Middle frontal gyrus (tissue), 1 donor: ENCODE measurements at regions not wholly inside any gene's neighbourhood (a gene's known extent, or its start where the extent isn't known, plus 50 kb on each side); places are given as distances from the start of the nearest gene placed in this dataset.

Source experiments
- DNase-seq: peaks from one replicate; pipeline ENCODE4 v3.0.0-alpha.2; 2015; ENCODE audit warnings: low spot score; ENCODE audit errors: extremely low spot score

DNA sequence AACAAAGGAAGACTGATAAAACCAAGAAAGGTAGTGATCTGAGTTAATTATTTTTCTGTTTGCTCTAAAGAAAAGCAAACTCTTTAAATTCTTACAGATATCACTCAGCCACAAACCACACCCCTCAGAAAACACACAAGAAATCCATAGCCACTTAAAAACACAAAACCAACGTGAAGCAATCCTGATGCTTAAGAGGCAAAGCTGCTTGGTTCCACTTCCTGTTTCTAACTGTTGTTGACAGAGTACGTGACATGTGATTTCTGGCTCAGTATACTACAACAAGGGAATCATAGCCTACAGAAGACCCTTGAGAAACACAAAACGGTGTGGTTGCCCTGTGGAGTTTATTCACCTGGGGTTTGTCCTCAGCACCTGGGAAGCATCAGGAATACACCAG, 240.9 kb upstream of the APCDD1 start:
- no peak for DNase-seq

DNA sequence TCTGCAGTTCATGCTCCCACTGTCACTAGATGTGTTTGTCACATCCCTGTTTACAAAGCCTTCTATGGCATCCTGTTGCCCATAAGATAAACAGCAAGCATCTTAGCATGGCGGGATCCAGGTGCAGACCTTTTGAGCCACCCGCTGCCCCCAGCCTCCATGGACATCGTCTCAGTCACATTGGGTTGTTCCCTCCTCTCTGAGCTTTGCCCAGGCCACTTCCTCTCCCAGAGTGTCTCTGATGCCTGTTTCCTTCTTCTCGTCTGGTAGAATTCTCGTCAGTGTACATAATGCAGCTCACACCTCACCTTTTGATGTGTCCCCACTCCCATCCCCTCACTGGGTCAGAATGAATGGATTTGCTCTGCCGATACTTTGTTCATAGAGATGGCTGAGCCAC, 239.0 kb upstream of the APCDD1 start:
- DNase-seq, result no peak

DNA sequence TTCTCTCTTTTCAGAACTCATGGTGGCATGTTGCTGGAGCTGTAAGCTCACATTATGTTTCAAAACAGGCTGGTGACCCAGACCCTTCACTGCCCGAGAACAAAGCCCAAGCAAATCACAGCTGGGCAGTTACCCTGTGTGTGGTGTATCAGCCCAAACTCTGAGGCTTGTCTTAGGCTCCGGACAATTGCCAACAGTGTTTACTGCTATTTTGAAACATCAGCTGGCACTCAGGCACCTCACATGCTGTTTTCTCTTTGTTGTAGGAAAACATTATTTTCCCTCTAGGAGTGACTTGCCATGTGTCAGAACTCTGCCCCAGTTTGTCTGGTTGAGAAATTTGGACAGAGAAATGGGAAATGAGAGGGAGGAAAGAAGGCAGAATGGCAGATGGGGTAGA, 237.6 kb upstream of the APCDD1 start:
- DNase-seq, result no peak

DNA sequence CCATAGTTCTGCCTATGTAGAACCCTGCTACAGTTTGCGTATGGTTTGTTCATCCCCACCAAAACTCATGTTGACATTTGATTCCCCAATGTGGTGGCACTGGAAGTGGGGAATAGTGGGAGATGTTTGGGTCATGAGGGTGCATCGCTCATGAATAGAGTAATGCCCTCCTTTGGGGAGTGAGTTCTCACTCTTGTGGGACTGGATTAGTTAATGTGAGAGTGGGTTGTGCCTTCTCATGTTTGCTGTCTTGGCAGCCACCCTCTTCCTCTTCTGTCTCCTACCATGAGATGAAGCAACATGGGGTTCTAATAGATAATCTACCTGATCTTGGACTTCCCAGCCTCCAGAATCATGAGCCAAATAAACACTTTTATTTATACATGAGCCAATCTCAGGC, 237.2 kb upstream of the APCDD1 start:
- DNase-seq, result no peak

DNA sequence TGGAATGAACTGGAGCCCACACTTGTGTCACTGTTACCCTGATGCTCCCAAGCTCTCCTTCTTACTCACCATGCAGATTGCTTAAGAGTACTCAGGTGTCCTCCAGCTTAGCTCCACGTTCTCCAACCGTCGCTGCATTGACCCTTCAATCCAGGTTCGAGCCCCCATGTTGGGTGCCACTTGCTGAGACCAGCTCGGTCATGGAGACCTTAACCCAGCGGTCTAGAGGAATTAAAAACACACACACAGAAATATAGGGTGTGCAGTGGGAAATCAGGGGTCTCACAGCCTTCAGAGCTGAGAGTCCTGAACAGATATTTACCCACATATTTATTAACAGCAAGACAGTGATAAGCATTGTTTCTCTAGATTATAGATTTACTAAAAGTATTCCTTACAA, 229.1 kb upstream of the APCDD1 start:
- no peak for DNase-seq

DNA sequence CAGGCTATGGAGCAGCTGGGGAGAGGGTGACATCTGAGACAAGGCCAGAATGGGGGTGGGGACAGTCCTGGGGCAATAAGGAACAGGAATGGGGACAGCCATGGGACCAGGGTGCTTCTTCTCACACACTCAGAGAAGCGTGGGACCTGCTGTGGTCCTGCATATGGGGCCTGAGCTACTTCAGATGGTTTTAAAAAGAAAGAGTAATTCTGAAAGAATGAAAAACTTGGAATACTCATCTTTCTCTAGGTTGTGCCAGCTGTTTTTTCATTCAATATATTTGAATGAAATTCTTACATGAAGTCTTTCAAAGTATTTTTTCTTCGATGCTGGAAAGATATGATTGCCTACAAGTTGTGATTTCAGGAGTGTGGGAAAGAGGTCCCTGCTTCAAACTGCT, 227.5 kb upstream of the APCDD1 start:
- DNase-seq, result no peak

DNA sequence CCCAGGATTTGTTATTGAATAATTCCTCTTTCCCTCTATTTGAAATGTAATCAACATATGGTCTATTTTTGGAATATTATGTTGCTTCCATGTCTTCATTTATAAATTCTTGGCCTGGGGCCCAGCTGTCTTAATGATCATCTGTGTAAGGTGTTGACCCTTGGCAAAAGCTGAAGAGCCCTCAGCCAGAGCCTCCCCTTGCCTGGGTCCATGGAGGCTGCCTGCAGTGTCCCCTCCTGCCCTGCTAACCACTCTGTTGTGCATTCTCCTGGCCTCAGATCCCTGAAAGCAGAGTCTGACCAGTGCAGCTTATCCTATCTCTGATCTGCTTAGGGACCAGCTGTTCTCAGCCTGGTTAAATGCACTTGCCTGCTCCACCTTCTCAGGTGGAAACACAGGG, 226.1 kb upstream of the APCDD1 start:
- no peak for DNase-seq

DNA sequence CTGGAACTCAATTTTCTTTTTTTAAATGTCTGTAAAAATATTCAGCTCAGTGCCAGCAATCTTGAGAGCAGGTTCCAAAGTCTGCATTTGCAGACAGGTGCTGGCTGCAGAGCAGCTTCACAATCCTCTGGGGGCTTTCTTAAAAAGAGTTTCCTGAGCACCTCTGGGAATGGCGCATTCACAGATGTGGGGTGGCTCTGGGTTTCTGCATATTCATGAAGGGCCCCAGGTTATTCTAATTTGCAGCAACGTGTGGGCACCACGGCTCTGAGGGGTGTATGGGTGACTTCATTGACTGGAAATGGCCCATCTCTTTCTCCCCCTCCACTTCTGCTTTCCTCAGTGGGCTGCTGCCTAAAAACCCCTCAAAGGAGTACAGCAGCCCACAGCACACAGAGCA, 225.0 kb upstream of the APCDD1 start:
- no peak for DNase-seq

DNA sequence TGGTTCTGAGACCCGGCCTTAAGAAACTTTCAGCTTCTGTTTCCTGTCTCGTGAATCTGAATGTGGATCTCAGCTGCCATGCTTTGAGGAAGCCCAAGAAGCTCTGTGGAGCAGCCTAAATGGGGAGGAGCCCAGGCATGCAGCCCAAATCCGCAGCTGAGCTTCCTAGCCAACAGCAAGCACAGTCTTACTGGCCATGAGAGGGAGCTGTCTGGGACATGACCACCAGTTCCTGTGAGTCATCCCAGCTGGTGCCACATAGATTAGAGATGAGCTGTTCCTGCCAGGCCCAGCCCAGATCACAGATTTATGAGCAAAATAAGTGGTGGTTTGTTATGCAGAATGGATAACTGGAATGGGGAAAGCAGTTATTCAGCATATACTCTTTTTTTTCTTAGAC, 224.4 kb upstream of the APCDD1 start:
- no peak for DNase-seq

DNA sequence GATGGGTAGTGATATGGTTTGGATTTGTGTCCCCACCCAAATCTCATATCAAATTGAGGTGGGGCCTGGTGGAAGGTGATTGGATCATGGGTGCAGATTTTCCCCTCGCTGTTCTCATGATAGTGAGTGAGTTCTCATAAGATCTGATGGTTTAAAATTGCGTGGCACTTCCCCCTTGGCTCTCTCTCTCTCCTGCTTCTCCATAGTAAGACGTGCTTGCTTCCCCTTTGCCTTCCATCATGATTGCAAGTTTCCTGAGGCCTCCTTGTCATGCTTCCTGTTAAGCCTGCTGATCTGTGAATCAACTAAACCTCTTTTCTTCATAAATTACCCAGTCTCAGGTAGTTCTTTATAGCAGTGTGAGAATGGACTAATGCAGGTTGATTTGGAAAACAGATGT, 223.2 kb upstream of the APCDD1 start:
- no peak for DNase-seq

DNA sequence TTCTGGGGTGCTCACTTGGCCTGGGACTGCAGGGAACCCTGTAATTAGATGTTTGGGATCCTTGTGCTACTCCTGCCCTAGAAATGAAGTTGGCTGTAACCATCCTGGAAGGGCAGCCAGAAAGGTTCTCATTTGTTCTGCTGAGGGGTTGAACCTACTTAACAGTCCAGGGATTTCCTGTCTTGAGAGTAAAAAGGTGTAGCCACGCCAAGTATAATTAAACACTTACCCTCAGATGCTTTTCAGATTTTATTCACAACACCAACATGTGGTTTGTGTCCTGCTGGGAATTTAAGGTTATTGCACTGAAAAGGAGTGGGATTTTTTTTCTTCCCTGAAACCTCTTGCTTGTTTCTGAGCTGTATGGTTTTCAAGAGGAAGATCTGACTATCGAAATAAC, 222.4 kb upstream of the APCDD1 start:
- DNase-seq, result no peak

DNA sequence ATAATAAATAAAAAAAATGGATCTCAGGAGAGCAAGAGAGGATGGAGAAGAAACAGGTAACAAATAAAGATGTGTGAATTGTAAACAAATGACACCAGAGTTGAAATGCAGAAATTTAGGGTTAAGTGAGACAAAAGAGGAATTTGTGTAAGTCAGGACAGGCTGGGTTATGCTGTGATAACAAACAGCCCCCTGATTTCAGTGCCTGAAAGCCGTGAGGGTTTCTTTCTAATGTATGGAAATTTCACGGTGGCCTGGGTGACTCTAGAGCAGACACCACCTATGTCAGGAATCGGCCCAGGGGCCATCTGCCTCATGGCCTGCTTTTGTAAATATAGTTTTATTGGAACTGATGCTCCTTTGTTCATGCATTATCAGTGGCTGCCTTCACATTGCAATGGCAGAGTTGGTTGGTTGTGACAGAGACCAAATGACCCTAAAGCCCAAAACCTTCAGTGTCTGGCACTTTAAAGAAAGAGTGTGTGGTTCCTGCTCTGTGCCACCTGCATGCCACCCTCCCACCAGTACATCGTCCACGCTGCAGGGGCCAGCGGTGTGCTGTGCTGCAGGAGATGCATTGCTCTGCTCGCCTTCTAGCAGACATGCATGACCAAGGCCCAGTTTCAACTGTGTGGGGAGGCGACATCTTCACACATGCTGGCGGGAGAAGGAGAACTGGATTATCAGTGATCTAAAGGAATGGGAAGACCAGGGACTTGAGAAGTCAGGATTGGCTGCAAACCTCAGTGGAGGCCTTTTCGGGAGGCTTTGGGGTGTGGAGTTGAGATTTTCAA, 221.2 kb upstream of the APCDD1 start:
- no peak for DNase-seq

DNA sequence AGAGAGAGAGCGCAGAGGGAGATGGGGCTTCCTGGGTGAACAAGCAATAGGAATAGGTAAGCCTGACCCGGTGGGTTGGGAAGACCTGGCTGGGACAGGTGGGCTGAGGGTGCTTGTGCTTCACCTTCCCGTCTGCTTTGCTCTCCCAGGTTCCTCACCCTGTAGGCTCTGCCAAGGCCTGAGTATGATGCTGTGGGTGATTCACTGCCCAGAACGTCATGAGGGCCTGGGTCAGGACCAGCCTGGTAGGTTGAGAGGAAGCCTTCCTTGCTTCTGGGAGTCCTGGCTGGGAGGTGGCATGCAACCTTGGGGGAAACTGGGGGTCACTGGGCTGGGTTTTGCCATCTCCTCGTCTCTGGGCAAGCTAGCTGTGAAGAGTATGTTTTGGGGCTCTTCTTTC, 220.2 kb upstream of the APCDD1 start:
- no peak for DNase-seq

DNA sequence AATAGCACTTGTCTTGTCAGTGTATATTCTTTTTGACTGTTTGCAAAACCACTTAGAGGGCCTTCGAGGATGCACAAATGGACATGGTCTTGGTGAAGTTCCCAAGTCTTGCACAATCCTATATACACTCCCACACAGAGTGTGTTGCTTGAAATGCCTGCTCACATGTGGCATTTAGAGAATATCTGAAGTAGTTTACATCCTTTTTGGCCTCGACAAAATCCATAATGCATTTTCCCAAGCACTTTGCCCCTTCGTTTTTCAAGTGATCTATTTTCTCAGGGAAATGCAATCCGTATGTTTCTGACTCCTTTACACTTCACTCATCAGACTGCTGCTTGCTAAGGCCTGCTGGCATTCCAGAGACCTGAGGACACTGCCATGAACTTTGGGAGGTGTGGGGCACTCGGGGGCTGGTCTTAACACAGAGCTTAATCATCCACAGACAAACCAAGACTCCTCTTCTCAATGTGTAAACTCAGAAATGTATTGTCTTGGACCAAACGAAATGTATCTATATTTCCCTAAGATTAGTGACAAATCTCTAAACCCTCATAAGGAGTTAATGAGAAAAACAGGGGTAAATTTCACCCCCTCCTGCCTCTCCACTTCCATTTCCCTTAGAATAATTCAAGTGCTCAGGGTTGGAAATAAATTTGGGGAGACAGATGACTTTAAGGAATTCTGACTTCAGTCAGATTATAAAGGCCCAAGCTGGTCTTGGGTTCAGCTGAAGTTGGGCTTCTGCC, 219.3 kb upstream of the APCDD1 start:
- DNase-seq, result no peak

DNA sequence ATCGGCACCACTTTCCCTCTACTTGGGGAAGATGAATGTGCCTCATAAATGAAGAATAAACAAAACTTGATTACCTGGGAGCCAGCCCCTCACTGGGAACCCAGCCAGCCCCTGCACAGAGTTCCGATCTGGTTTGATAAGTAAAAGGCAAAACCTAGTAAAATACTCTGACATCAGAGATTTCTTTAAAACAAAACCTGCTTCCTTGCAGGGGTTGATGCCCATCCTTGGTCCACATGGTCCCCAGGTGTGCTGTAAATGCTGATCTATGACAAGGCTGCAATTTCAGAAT, 218.8 kb upstream of the APCDD1 start:
- no peak for DNase-seq

DNA sequence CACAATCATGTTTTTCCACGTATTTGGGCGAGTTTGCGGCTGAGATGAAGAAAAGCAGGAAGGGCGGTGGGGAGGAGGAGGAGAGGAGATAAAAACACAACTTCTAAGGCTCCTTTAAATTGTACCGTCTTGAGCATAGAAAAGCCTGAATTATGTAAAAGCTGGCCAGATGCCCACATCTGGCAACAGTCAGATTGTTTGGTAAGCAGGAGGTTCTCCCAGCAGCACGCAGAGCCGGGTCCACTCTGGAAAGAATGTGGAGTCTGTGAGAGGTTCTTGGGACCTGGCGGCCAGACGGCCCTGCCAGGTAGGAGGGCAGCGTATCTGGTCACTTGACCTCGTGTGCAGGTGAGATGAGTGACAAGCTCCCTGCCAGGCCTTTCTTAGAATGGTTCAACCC, 215.3 kb upstream of the APCDD1 start:
- DNase-seq, result no peak

DNA sequence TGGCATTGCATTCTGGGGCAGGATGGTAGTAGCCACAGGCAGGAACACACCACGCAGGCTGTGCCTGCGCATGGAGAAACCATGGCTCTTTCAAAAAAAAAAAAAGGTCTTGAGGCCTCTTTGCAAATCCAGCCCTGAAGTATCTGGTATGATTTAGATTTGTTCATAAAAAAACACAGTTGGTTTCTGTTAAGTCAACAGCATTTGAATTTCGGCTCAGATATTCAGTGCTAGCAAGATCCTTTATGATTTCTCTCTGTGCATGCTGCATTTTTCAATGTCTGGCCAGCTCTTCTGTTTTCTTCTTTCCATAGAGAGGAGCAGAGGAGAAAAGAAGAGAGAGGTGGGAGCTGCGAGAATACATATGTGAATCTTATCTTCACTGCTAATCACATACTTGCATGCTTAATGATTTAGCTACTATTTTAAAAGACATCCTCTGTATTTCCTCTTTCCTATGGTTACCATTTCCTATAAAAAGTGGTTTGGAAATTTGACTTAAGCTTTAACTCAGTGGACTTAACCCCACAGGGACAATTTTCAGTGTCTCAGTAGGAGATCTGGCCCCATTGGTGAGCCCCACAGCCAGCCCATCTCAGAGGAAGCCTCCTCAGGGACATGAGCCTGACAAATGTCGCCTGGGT, 214.3 kb upstream of the APCDD1 start:
- no peak for DNase-seq

DNA sequence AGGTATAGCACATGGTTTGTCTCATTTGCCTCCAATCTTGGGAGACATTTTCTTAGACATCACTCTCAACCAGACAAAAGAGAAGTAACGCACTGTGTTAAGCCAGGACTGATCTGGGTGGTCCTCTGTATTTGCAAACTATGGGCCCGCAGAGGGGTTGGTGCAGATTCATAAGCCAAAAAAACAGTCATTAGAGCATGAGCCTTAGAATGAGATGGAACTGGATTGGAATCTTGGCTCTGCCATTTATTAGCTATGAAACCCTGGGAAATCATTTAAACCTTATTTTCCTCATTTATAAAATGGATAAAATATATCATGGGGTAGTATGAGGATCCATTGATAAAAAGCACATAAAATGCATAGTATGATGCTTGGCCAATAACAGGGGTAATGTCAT, 213.5 kb upstream of the APCDD1 start:
- no peak for DNase-seq

DNA sequence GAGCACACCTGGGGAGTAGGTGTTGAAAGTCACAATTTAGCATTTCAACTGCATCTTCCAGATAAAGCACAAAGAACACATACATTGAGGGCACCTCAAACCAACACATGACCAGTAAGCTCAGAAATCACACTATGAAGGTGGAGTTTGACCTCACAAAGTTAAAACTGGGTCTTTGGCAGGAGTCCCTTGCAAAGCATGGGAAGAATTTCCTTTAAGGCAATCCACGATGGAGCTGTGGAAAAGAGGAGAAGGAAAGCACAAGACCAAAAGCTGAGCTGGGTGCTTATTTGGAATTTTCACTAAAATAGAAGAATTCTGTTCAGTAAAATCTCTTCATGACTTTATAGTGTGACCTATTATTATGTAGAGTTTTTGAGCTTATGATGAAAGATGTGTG, 212.9 kb upstream of the APCDD1 start:
- no peak for DNase-seq

DNA sequence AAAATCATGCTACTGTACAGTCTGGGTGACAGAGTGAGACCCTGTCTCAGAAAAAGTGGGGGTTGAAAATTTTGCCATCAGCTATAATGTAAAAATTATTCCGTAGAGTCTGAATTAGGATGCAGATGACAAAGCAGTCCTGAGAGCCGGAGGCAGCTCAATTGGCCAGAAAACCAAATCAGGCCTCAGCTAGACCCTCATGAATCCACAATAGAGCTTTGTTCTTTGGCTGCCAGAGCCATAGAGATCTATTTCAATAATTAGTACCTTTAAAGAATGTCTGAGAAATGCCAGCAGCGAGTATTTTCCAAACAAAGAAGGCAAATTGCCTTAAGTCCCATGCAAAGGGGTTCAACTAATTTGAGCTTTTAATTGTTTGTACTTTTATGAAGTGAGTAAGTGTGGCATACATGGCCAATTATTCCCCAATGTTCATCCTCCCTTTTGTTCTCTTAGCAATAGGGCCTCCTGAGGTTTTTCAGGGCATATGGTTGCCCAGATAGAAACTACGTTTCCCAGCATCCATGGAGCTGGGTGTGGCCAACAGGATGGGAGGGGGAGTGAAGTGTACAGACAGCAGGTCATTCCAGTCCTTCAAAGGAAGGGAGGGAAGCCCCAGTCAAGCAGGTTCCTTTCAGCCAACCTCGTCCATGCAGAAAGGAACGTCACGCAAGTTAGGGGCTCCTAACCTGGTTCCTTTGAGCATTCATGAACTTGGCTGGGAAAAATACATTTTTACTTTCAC, 211.3 kb upstream of the APCDD1 start:
- no peak for DNase-seq

DNA sequence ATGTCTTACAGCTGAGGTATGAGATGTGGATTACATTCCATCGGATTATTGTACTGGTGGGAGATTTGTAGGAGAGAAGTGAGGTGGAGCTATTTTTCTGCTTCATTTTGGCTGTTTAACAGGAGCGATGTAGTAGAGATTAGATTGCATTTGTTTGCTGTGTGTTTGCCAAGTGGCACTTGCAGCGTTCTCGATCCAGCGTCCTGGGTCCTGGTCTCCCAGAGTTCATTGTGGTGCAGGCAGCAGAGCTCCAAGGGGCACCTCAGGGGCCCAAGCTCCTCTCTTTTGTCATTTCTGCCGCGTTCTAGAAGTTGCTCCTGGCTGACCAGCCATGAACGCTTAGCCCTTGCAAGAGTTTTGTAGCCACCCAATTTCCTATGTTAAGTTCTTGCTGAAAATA, 210.1 kb upstream of the APCDD1 start:
- DNase-seq, result no peak
